ENCODE measurements at regions not wholly inside any gene's neighbourhood (a gene's known extent, or its start where the extent isn't known, plus 50 kb on each side); places are given as distances from the start of the nearest gene placed in this dataset.

DNA sequence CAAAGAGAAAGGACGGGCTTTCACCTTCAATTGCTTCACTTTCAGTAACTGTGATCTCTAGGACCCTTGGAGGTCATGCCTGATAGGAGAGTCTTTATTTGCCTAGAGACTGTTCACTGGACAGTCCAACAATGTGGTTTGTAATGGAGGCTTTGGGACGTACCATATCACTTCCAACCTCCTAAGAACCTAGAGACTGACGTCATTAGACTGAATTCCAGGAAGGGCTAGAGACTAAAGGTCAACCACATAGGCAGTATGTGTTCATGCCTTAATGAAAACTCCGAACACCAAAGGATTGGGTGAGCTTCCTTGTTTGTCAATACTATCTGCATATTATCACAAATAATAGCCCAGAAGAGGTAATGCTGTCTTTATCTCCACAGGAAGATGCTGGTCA, 53.7 kb upstream of the CNTN5 start:
- in situ Hi-C loops (cut with HindIII; ENCODE audit: low pct_unique_long_range_greater_than_20kb, low sequenced_read_pairs), result no loop called here
- peak; percentile 75 for DNase-seq (ENCODE audit: low read depth, low spot score)

Small RNA genes lying in the stretch of these regions (small RNA-seq; reads per million reads assigned to genes)
- gene AP003730.1, result 0 reads per million in 2 experiments
- gene RNA5SP346, result 0 reads per million in 2 experiments
- 0.02 to 0.53 reads per million in 2 experiments for gene RNA5SP347
